GM18951 (cell line): ENCODE measurements at regions not wholly inside any gene's neighbourhood (a gene's known extent, or its start where the extent isn't known, plus 50 kb on each side); places are given as distances from the start of the nearest gene placed in this dataset.
"Not testable (repeated sequence)": the region's sequence is repeated elsewhere in the genome, so short reads cannot be mapped to it uniquely, and the experiment has no call there.

ENCODE experiments used
- POLR2A ChIP-seq: IDR thresholded peaks from 4 replicates; pipeline ENCODE4 v1.6.1; 2011; ENCODE audit warnings: mild to moderate bottlenecking; ENCODE audit not compliant: insufficient read length, insufficient read depth; ENCODE audit errors: extremely low read depth
- in situ Hi-C: fragments of 300-500 bp; cut with MboI; formaldehyde crosslinking; loops from one replicate; pipeline ENCODE4 v1.12.0; 2022; ENCODE audit warnings: low sequenced_read_pairs, mixed read lengths, inconsistent platforms; ENCODE audit not compliant: unreplicated experiment

GRCh38 chr3:194956697-194957396 lies 271.2 kb downstream of the FAM43A start:
- in situ Hi-C loops = no loop called here
- no peak for TF ChIP-seq POLR2A

GRCh38 chr3:194957743-194958240 lies 272.1 kb downstream of the FAM43A start:
- no peak for TF ChIP-seq POLR2A

GRCh38 chr3:194959217-194959616 lies 273.5 kb downstream of the FAM43A start:
- in situ Hi-C loops = no loop called here
- no peak for TF ChIP-seq POLR2A

More at GRCh38 chr3:194957743-194958240, 272.1 kb downstream of the FAM43A start:
- in situ Hi-C loops = no loop called here

GRCh38 chr3:194959666-194960065 lies 274.0 kb downstream of the FAM43A start:
- in situ Hi-C loops = not testable (repeated sequence)

GRCh38 chr3:194960446-194961032 lies 274.9 kb downstream of the FAM43A start:
- in situ Hi-C loops = no loop called here
- TF ChIP-seq POLR2A = no peak

GRCh38 chr3:194961149-194961548 lies 275.5 kb downstream of the FAM43A start:
- in situ Hi-C loops = no loop called here
- no peak for TF ChIP-seq POLR2A

- in situ Hi-C loops = no loop called here
These were observed 275.9 kb downstream of the FAM43A start for GRCh38 chr3:194961571-194961970.

GRCh38 chr3:194962056-194962455 lies 276.4 kb downstream of the FAM43A start:
- TF ChIP-seq POLR2A = no peak
- in situ Hi-C loops = no loop called here

More at GRCh38 chr3:194961571-194961970, 275.9 kb downstream of the FAM43A start:
- no peak for TF ChIP-seq POLR2A

- no peak for TF ChIP-seq POLR2A
- in situ Hi-C loops = no loop called here
These were observed 279.1 kb downstream of the FAM43A start for GRCh38 chr3:194964809-194965208.

GRCh38 chr3:194967151-194968117 lies 281.8 kb downstream of the FAM43A start:
- in situ Hi-C loops = no loop called here
- TF ChIP-seq POLR2A = no peak

- TF ChIP-seq POLR2A = no peak
- in situ Hi-C loops = no loop called here
These were observed 284.4 kb downstream of the FAM43A start for GRCh38 chr3:194970066-194970465.

GRCh38 chr3:194971009-194971408 lies 285.3 kb downstream of the FAM43A start:
- TF ChIP-seq POLR2A = no peak
- in situ Hi-C loops = no loop called here

- TF ChIP-seq POLR2A = no peak
- in situ Hi-C loops = no loop called here
These were observed 286.3 kb downstream of the FAM43A start for GRCh38 chr3:194971965-194972364.

GRCh38 chr3:194972641-194973040 lies 287.0 kb downstream of the FAM43A start:
- in situ Hi-C loops = no loop called here
- TF ChIP-seq POLR2A = no peak
